ENCODE measurements at regions not wholly inside any gene's neighbourhood (a gene's known extent, or its start where the extent isn't known, plus 50 kb on each side); places are given as distances from the start of the nearest gene placed in this dataset.

DNA sequence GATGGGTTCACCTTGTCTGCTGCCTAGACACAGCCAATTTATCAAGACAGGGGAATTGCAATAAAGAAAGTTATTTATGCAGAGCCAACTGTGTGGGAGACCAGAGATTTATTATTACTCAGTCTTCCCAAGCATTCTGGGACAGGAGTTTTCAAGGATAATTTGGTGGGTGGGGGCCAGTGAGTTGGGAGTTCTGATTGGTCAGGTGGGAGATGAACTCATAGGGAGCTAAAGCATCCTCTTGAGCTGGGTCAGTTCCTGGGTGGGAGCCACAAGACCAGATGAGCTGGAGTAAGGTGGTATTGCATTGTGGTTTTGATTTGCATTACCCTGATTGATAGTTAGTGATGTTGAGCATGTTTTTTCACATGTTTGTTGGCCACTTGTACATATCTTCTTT, 86.1 kb downstream of the PRKAB2 start:
- Histone ChIP-seq H3K9me3 (no peaks in the 10 kb centered on the region), H3K36me3 (no peaks in the 10 kb centered on the region), H3K4me3 (ENCODE audit: low read depth, low read length) (no peak overlapping the region), H3K4me1 (no peaks in the 10 kb centered on the region), H3K27me3 (peaks cover 41% of the 10 kb centered on the region)
- TF ChIP-seq, protein P1, sequence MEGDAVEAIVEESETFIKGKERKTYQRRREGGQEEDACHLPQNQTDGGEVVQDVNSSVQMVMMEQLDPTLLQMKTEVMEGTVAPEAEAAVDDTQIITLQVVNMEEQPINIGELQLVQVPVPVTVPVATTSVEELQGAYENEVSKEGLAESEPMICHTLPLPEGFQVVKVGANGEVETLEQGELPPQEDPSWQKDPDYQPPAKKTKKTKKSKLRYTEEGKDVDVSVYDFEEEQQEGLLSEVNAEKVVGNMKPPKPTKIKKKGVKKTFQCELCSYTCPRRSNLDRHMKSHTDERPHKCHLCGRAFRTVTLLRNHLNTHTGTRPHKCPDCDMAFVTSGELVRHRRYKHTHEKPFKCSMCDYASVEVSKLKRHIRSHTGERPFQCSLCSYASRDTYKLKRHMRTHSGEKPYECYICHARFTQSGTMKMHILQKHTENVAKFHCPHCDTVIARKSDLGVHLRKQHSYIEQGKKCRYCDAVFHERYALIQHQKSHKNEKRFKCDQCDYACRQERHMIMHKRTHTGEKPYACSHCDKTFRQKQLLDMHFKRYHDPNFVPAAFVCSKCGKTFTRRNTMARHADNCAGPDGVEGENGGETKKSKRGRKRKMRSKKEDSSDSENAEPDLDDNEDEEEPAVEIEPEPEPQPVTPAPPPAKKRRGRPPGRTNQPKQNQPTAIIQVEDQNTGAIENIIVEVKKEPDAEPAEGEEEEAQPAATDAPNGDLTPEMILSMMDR (IDR thresholded peaks at IDR 0.05; ENCODE audit: low read depth, low read length): no peak
- DNase-seq: no peak

DNA sequence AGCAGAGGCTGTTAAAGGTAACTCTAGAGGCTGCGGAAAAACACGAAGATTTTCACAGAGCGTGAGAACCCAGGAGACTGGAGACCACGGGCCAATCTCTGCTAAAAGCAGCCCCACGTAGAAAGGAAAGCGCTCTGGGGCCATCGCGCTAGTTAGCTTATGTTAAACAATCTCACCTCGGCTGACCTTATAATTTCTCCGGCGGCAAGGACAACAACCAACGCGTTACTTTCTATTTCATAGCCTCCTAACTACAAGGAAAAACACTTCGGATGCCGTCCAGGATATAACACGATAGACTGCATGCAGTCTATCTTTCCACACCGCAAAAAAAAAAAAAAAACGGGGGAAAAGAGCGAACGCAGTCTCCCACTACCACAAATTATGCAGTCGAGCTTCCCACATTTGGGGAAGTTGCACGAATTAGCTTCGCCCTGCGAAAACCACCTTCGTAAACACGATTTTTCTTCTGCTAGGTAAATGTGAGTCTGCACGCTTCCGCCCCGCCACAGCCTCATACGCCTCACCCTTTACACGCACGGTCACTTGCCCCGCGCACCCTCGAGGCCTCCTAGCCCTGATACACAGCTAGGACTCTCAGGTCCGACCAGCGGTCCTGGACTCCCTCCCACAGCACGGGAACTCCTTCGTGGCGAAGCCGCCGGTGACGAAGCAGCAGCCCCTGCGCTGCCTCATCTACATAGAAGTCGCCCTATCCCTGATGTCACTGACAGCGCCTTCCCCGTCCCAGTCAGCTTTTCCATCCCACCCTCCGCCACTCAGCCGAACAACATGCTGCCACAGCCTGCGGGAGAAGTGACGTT, 87.8 kb downstream of the PRKAB2 start:
- Histone ChIP-seq H3K4me3 (ENCODE audit: low read depth, low read length) (peak overlapping the region; percentile 87), H3K27me3 (peaks cover 53% of the 10 kb centered on the region), H3K4me1 (no peaks in the 10 kb centered on the region), H3K9me3 (no peaks in the 10 kb centered on the region; the same call in 1 of the 2 replicates), H3K36me3 (no peaks in the 10 kb centered on the region)
- TF ChIP-seq, protein P1 (IDR thresholded peaks at IDR 0.05; ENCODE audit: low read depth, low read length): no peak
- DNase-seq: peak; percentile 84

DNA sequence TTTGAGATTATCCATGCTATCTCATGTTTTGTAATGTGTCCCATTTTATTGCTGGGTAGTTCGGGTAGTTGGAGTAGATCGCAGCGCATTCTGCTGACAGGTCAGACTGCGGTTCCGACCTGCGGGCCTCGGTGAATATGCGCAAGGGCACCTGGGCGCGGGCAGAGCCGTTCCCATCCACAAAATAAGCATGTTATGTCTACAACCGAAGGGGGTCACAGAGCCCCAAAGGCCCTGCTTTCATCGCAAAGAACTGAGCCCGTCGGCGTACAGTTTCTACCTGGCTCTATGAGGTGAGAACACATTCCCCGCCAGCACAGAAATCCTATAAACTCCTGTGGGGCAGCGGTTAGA, 88.4 kb downstream of the PRKAB2 start:
- H3K4me3 ChIP-seq (ENCODE audit: low read depth, low read length): peak overlapping the region; percentile 87
- H3K9me3 ChIP-seq: no peaks in the 10 kb centered on the region; the same call in 1 of the 2 replicates
- no peak for DNase-seq
- H3K36me3 ChIP-seq: no peaks in the 10 kb centered on the region
- no peaks in the 10 kb centered on the region for H3K4me1 ChIP-seq
- TF ChIP-seq, protein P1 (IDR thresholded peaks at IDR 0.05; ENCODE audit: low read depth, low read length): no peak
- H3K27me3 ChIP-seq: peaks cover 56% of the 10 kb centered on the region

DNA sequence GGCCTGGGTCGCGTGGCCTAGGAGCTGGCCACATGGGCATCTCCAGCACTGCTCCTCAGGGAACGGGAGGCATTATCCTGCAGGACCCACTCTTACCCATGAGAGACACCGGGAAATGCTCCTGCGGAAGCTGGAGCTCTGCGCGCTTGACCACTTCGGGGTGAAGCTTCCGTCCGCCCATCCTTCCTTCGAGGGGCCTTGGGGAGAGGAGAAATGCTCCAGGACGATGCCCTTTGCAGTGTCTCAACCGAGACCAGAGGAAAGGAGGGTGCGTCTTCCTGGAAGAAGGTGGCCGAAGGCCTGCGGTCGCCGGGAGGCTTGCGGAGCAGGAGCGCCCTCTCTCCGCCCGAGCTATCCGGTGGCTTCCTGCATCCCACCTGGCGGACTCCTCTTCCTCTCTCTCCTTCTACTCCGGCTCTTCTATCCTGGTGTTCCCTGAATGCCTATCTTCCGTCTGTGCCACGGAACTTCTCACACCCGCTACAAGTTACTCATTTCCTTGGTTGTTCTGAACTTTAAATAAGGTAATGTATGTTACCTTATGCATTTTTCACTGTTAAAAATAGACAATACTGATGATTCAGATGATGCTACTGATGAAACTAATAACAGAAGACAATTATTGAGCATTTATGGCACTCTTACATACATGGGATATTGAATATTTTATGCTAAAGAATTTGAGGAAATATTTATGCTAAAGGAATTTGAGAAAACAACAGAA, 91.4 kb downstream of the PRKAB2 start:
- Histone ChIP-seq H3K4me1 (no peaks in the 10 kb centered on the region), H3K4me3 (ENCODE audit: low read depth, low read length) (no peak overlapping the region), H3K36me3 (no peaks in the 10 kb centered on the region), H3K9me3 (peaks cover 4% of the 10 kb centered on the region; the same call in 1 of the 2 replicates), H3K27me3 (peaks cover 70% of the 10 kb centered on the region)
- TF ChIP-seq, protein P1 (IDR thresholded peaks at IDR 0.05; ENCODE audit: low read depth, low read length): no peak
- DNase-seq: no peak

DNA sequence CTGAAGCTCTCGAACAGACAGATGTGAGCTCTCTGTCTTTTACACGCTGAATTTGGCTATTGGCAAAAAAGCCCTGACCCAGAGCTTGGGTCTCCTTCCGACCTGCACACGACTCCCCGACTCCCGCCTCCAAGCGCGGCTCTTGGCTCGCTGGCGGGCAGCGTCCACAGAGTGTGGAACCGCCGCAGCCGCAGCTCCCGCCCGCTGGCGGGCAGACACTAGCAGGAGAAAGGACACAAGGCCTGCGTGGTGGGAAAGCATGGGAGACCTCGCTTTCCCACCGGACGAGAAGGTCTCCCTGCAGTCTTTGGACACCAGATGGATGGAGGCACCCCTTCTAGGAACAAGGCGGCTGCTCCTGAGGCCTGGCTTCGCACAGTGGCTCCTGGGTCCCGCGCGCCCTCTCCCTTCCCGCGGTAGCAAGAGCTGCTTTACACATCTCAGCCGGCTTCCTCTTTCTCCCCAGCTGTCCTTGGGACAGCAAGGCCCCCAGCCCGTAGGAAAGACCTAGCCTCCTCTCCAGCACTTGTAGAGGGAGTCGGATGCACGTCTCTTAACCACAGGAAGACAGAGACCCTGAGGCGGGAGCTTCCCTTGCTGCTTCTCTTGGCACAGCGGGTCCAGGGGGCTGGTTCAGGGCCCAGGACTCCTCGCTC, 92.1 kb downstream of the PRKAB2 start:
- Histone ChIP-seq H3K4me1 (no peaks in the 10 kb centered on the region), H3K27me3 (peaks cover 69% of the 10 kb centered on the region), H3K4me3 (ENCODE audit: low read depth, low read length) (no peak overlapping the region), H3K9me3 (peaks cover 4% of the 10 kb centered on the region; the same call in 1 of the 2 replicates), H3K36me3 (no peaks in the 10 kb centered on the region)
- TF ChIP-seq, protein P1 (IDR thresholded peaks at IDR 0.05; ENCODE audit: low read depth, low read length): no peak
- DNase-seq: no peak

Measured in BE2C (cell line).